SU-DHL-6 (cell line): ENCODE measurements at regions not wholly inside any gene's neighbourhood (a gene's known extent, or its start where the extent isn't known, plus 50 kb on each side); places are given as distances from the start of the nearest gene placed in this dataset.

Experiments
- H2AFZ ChIP-seq: fragments of 200-600 bp; sonication (generic); 2 replicates; pipeline ENCODE4 v1.6.1; 2014; ENCODE audit warnings: low read depth, mild to moderate bottlenecking, moderate library complexity, mixed read lengths, antibody characterized with exemption, low read length; ENCODE audit not compliant: severe bottlenecking
- H3F3A ChIP-seq: fragments of 200-600 bp; shearing (Covaris generic); 2 replicates; pipeline ENCODE4 v1.6.0; 2016; ENCODE audit warnings: antibody characterized with exemption, mild to moderate bottlenecking; ENCODE audit not compliant: insufficient read depth
- H3K27ac ChIP-seq: fragments of 200-600 bp; sonication (generic); 2 replicates; pipeline ENCODE4 v1.5.1; 2016; ENCODE audit warnings: low read depth, mild to moderate bottlenecking, low read length, moderate library complexity, mixed read lengths
- H3K27me3 ChIP-seq: fragments of 200-600 bp; sonication (generic), shearing (Covaris generic); 2 replicates; pipeline ENCODE4 v1.6.0; 2014; ENCODE audit warnings: mild to moderate bottlenecking, low read length
- H3K36me3 ChIP-seq: fragments of 200-600 bp; sonication (generic); 2 replicates; pipeline ENCODE4 v1.6.1; 2014; ENCODE audit warnings: mild to moderate bottlenecking, low read length, mixed read lengths
- H3K4me2 ChIP-seq: fragments of 300-600, 200-600 bp; shearing (Covaris generic), sonication (generic); 2 replicates; pipeline ENCODE4 v1.6.0; 2014; ENCODE audit warnings: low read length, low read depth, mild to moderate bottlenecking; ENCODE audit not compliant: poor library complexity, severe bottlenecking
- H3K4me3 ChIP-seq: fragments of 200-600 bp; sonication (generic); 2 replicates; pipeline ENCODE4 v1.5.1; 2014; ENCODE audit warnings: antibody characterized with exemption, low read length, mild to moderate bottlenecking, mixed read lengths; ENCODE audit not compliant: insufficient read depth, poor library complexity, severe bottlenecking
- H3K79me2 ChIP-seq: fragments of 200-600 bp; sonication (generic); 2 replicates; pipeline ENCODE4 v1.6.1; 2014; ENCODE audit warnings: mild to moderate bottlenecking, low read length, moderate library complexity; ENCODE audit not compliant: insufficient read depth
- H3K9ac ChIP-seq: fragments of 200-600 bp; sonication (generic); 2 replicates; pipeline ENCODE4 v1.7.0; 2014; ENCODE audit warnings: mild to moderate bottlenecking, low read length
- H3K9me2 ChIP-seq: fragments of 200-600 bp; sonication (generic); replicated peaks from 2 replicates; pipeline ENCODE4 v1.6.1; 2014; ENCODE audit warnings: low read length; ENCODE audit not compliant: insufficient read depth
- H3K9me3 ChIP-seq: fragments of 200-600 bp; sonication (generic); 2 replicates; pipeline ENCODE4 v1.6.1; 2014; ENCODE audit warnings: low read length, mixed read lengths; ENCODE audit not compliant: insufficient read depth
- H4K20me1 ChIP-seq: fragments of 200-600 bp; sonication (generic); 2 replicates; pipeline ENCODE4 v1.6.1; 2014; ENCODE audit warnings: low read depth, mild to moderate bottlenecking, antibody characterized with exemption, low read length, moderate library complexity, mixed read lengths
- CTCF ChIP-seq: fragments of 200-600 bp; sonication (generic); IDR thresholded peaks from one replicate; pipeline ENCODE4 v1.5.1; 2017; ENCODE audit warnings: antibody characterized with exemption, mild to moderate bottlenecking, low read length, moderate library complexity; ENCODE audit not compliant: insufficient read depth, poor library complexity, severe bottlenecking
- EZH2phosphoT487 ChIP-seq: fragments of 200-600 bp; sonication (generic), shearing (Covaris generic); conservative IDR thresholded peaks from 2 replicates; pipeline ENCODE4 v1.6.1; 2018; ENCODE audit warnings: mild to moderate bottlenecking, antibody characterized with exemption, low read length, moderate library complexity, mixed read lengths

GRCh38 chr16:55088098-55088497 lies 157.4 kb downstream of the IRX5 start:
- no peaks in the 10 kb centered on the region for H3F3A ChIP-seq
- H3K4me3 ChIP-seq = no peak overlapping the region
- no peaks in the 10 kb centered on the region for H3K9me3 ChIP-seq
- no peaks in the 10 kb centered on the region for H3K9me2 ChIP-seq
- H3K79me2 ChIP-seq = no peaks in the 10 kb centered on the region
- no peaks in the 10 kb centered on the region for H3K36me3 ChIP-seq
- no peaks in the 10 kb centered on the region for H4K20me1 ChIP-seq
- no peak overlapping the region for H3K27ac ChIP-seq
- no peak overlapping the region for H2AFZ ChIP-seq
- TF ChIP-seq CTCF (no peak), EZH2phosphoT487 (no peak)
- H3K27me3 ChIP-seq = no peaks in the 10 kb centered on the region
- no peak overlapping the region for H3K4me2 ChIP-seq
- H3K9ac ChIP-seq = no peak overlapping the region

GRCh38 chr16:55089600-55089999 lies 158.9 kb downstream of the IRX5 start:
- Histone ChIP-seq H3K4me3 (no peak overlapping the region), H3K9me3 (no peaks in the 10 kb centered on the region), H2AFZ (no peak overlapping the region), H3K79me2 (no peaks in the 10 kb centered on the region), H3K9ac (no peak overlapping the region), H3K9me2 (no peaks in the 10 kb centered on the region), H4K20me1 (no peaks in the 10 kb centered on the region), H3K27me3 (no peaks in the 10 kb centered on the region), H3F3A (no peaks in the 10 kb centered on the region), H3K36me3 (no peaks in the 10 kb centered on the region), H3K4me2 (no peak overlapping the region), H3K27ac (no peak overlapping the region)
- TF ChIP-seq EZH2phosphoT487 (no peak), CTCF (no peak)

GRCh38 chr16:55091213-55091870 lies 160.7 kb downstream of the IRX5 start:
- no peak overlapping the region for H3K4me2 ChIP-seq
- H2AFZ ChIP-seq = no peak overlapping the region
- no peak overlapping the region for H3K27ac ChIP-seq
- no peaks in the 10 kb centered on the region for H3K9me3 ChIP-seq
- H3F3A ChIP-seq = no peaks in the 10 kb centered on the region
- H3K9ac ChIP-seq = no peak overlapping the region
- H3K36me3 ChIP-seq = no peaks in the 10 kb centered on the region
- H3K79me2 ChIP-seq = no peaks in the 10 kb centered on the region
- H3K9me2 ChIP-seq = no peaks in the 10 kb centered on the region
- no peak overlapping the region for H3K4me3 ChIP-seq
- no peaks in the 10 kb centered on the region for H4K20me1 ChIP-seq
- TF ChIP-seq CTCF = no peak
- H3K27me3 ChIP-seq = no peaks in the 10 kb centered on the region

- Histone ChIP-seq H3F3A (no peaks in the 10 kb centered on the region), H3K27ac (no peak overlapping the region), H4K20me1 (no peaks in the 10 kb centered on the region), H3K9ac (no peak overlapping the region), H3K36me3 (no peaks in the 10 kb centered on the region), H3K9me3 (no peaks in the 10 kb centered on the region), H3K9me2 (no peaks in the 10 kb centered on the region), H3K79me2 (no peaks in the 10 kb centered on the region), H3K4me2 (no peak overlapping the region), H2AFZ (no peak overlapping the region), H3K27me3 (no peaks in the 10 kb centered on the region), H3K4me3 (no peak overlapping the region)
- no peak for TF ChIP-seq CTCF
- TF ChIP-seq EZH2phosphoT487 = no peak
These were observed 161.2 kb downstream of the IRX5 start for GRCh38 chr16:55091871-55092230.
